ENCODE measurements at regions not wholly inside any gene's neighbourhood (a gene's known extent, or its start where the extent isn't known, plus 50 kb on each side); places are given as distances from the start of the nearest gene placed in this dataset.

GRCh38 chr19:13634658-13635057, 128.4 kb upstream of the CACNA1A start:
- Histone ChIP-seq H4K20me1 (ENCODE audit: insufficient read depth) (no peaks in the 10 kb centered on the region), H3F3A (ENCODE audit: insufficient read depth, low read length, poor library complexity, severe bottlenecking) (no peaks in the 10 kb centered on the region), H3K4me3 (ENCODE audit: low read length) (no peak overlapping the region), H3K36me3 (ENCODE audit: insufficient read depth, low read length) (no peaks in the 10 kb centered on the region), H3K9ac (ENCODE audit: low read length) (no peak overlapping the region), H3K27me3 (ENCODE audit: insufficient read depth, low read depth, low read length) (no peaks in the 10 kb centered on the region), H3K9me2 (ENCODE audit: insufficient read depth, low read length) (no peaks in the 10 kb centered on the region), H3K9me3 (ENCODE audit: low read length) (no peaks in the 10 kb centered on the region), H3K27ac (ENCODE audit: low read length) (no peak overlapping the region), H2AFZ (ENCODE audit: low read depth, low read length) (no peak overlapping the region), H3K4me2 (ENCODE audit: low read length) (no peak overlapping the region), H3K79me2 (replicated peaks; ENCODE audit: insufficient read depth, low read length) (no peaks in the 10 kb centered on the region)
- TF ChIP-seq RAD21 (conservative IDR thresholded peaks at IDR 0.05) (no peak), REST (IDR thresholded peaks at IDR 0.05; ENCODE audit: borderline replicate concordance) (no peak), TAF1 (IDR thresholded peaks at IDR 0.05; ENCODE audit: low read depth) (no peak), EZH2 (IDR thresholded peaks at IDR 0.05; ENCODE audit: borderline replicate concordance, insufficient read depth, low read length, poor library complexity, severe bottlenecking) (no peak), POLR2AphosphoS5 (IDR thresholded peaks at IDR 0.05) (no peak)

- Histone ChIP-seq H3K27me3 (ENCODE audit: insufficient read depth, low read depth, low read length) (no peaks in the 10 kb centered on the region), H3K9me2 (ENCODE audit: insufficient read depth, low read length) (no peaks in the 10 kb centered on the region), H3K4me3 (ENCODE audit: low read length) (no peak overlapping the region), H3F3A (ENCODE audit: insufficient read depth, low read length, poor library complexity, severe bottlenecking) (no peaks in the 10 kb centered on the region), H3K36me3 (ENCODE audit: insufficient read depth, low read length) (no peaks in the 10 kb centered on the region), H3K9ac (ENCODE audit: low read length) (no peak overlapping the region), H2AFZ (ENCODE audit: low read depth, low read length) (no peak overlapping the region), H3K4me2 (ENCODE audit: low read length) (no peak overlapping the region), H3K9me3 (ENCODE audit: low read length) (no peaks in the 10 kb centered on the region), H3K27ac (ENCODE audit: low read length) (no peak overlapping the region), H3K79me2 (replicated peaks; ENCODE audit: insufficient read depth, low read length) (no peaks in the 10 kb centered on the region), H4K20me1 (ENCODE audit: insufficient read depth) (no peaks in the 10 kb centered on the region)
- TF ChIP-seq EZH2 (IDR thresholded peaks at IDR 0.05; ENCODE audit: borderline replicate concordance, insufficient read depth, low read length, poor library complexity, severe bottlenecking) (no peak), POLR2AphosphoS5 (IDR thresholded peaks at IDR 0.05) (no peak), MXI1 (conservative IDR thresholded peaks at IDR 0.05; ENCODE audit: poor library complexity, severe bottlenecking) (no peak), RAD21 (conservative IDR thresholded peaks at IDR 0.05) (no peak), REST (IDR thresholded peaks at IDR 0.05; ENCODE audit: borderline replicate concordance) (no peak)
Observed at GRCh38 chr19:13633522-13633922, 127.2 kb upstream of the CACNA1A start.

GRCh38 chr19:13633109-13633508, 126.8 kb upstream of the CACNA1A start:
- H3K79me2 ChIP-seq (replicated peaks; ENCODE audit: insufficient read depth, low read length), result no peaks in the 10 kb centered on the region
- no peaks in the 10 kb centered on the region for H4K20me1 ChIP-seq (ENCODE audit: insufficient read depth)
- no peak overlapping the region for H3K4me2 ChIP-seq (ENCODE audit: low read length)
- H3K36me3 ChIP-seq (ENCODE audit: insufficient read depth, low read length), result no peaks in the 10 kb centered on the region
- no peak overlapping the region for H3K9ac ChIP-seq (ENCODE audit: low read length)
- H3K4me3 ChIP-seq (ENCODE audit: low read length), result no peak overlapping the region
- H3K9me3 ChIP-seq (ENCODE audit: low read length), result no peaks in the 10 kb centered on the region
- H3F3A ChIP-seq (ENCODE audit: insufficient read depth, low read length, poor library complexity, severe bottlenecking), result no peaks in the 10 kb centered on the region
- no peaks in the 10 kb centered on the region for H3K9me2 ChIP-seq (ENCODE audit: insufficient read depth, low read length)
- no peak overlapping the region for H2AFZ ChIP-seq (ENCODE audit: low read depth, low read length)
- no peaks in the 10 kb centered on the region for H3K27me3 ChIP-seq (ENCODE audit: insufficient read depth, low read depth, low read length)
- TF ChIP-seq CTCF (IDR thresholded peaks at IDR 0.05; ENCODE audit: poor library complexity, severe bottlenecking) (no peak), POLR2AphosphoS5 (IDR thresholded peaks at IDR 0.05) (no peak), EZH2 (IDR thresholded peaks at IDR 0.05; ENCODE audit: borderline replicate concordance, insufficient read depth, low read length, poor library complexity, severe bottlenecking) (no peak), MXI1 (conservative IDR thresholded peaks at IDR 0.05; ENCODE audit: poor library complexity, severe bottlenecking) (no peak), SMC3 (conservative IDR thresholded peaks at IDR 0.05; ENCODE audit: poor library complexity) (no peak), REST (IDR thresholded peaks at IDR 0.05; ENCODE audit: borderline replicate concordance) (no peak), EP300 (conservative IDR thresholded peaks at IDR 0.05; ENCODE audit: poor library complexity, severe bottlenecking) (no peak), TAF1 (IDR thresholded peaks at IDR 0.05; ENCODE audit: low read depth) (no peak), RAD21 (conservative IDR thresholded peaks at IDR 0.05) (no peak)
- H3K27ac ChIP-seq (ENCODE audit: low read length), result no peak overlapping the region

Measured in neural cell (in vitro differentiated cells).